Liver (tissue), 8 donors: ENCODE measurements at regions not wholly inside any gene's neighbourhood (a gene's known extent, or its start where the extent isn't known, plus 50 kb on each side); places are given as distances from the start of the nearest gene placed in this dataset. TPM values are rescaled to one million over a fixed set of nuclear protein-coding genes. Genes with fewer than 3 reads are reported as not detected.

Experiments
- DNase-seq: peaks from one replicate; pipeline ENCODE4 v3.0.0-alpha.2; 2017; ENCODE audit warnings: low spot score
- H3K27ac ChIP-seq, 2 donors: one replicate each; pipeline ENCODE4 v1.7.0; 2013; ENCODE audit warnings: inconsistent platforms in 2 of 2, low read length in 2 of 2, control low read depth in 1 of 2, low read depth in 1 of 2, mild to moderate bottlenecking in 1 of 2
- H3K27me3 ChIP-seq, 4 donors: one replicate each; pipeline versions ENCODE4 v1.6.1 to v1.7.0; 2013; ENCODE audit warnings: low read length in 3 of 4, inconsistent platforms in 1 of 4, mild to moderate bottlenecking in 1 of 4, moderate library complexity in 1 of 4; ENCODE audit not compliant: control insufficient read depth in 4 of 4, insufficient read depth in 4 of 4
- H3K36me3 ChIP-seq, 4 donors: one replicate each; pipeline versions ENCODE4 v1.6.1 to v1.7.0; 2013; ENCODE audit warnings: low read length in 3 of 4, mild to moderate bottlenecking in 3 of 4, low read depth in 1 of 4, moderate library complexity in 1 of 4; ENCODE audit not compliant: control insufficient read depth in 4 of 4, insufficient read depth in 3 of 4
- H3K4me1 ChIP-seq, 4 donors: one replicate each; pipeline versions ENCODE4 v1.6.1 to v1.7.0; 2013; ENCODE audit warnings: low read length in 3 of 4, mild to moderate bottlenecking in 3 of 4, moderate library complexity in 1 of 4; ENCODE audit not compliant: control insufficient read depth in 4 of 4, insufficient read depth in 4 of 4
- H3K4me3 ChIP-seq, 3 donors: one replicate each; pipeline versions ENCODE4 v1.6.1 to v1.7.0; 2013; ENCODE audit warnings: low read length in 3 of 3, control low read depth in 1 of 3, low read depth in 1 of 3, mild to moderate bottlenecking in 1 of 3
- H3K9ac ChIP-seq, 2 donors: one replicate each; pipeline ENCODE4 v1.7.0; 2013; ENCODE audit warnings: low read length in 2 of 2, mild to moderate bottlenecking in 2 of 2, moderate library complexity in 2 of 2, control low read depth in 1 of 2, low read depth in 1 of 2
- H3K9me3 ChIP-seq, 4 donors: one replicate each; pipeline versions ENCODE4 v1.6.1 to v1.7.0; 2013; ENCODE audit warnings: low read length in 3 of 4; ENCODE audit not compliant: control insufficient read depth in 4 of 4
- EGR1 ChIP-seq, 2 donors: IDR thresholded peaks; 2 replicates each; pipeline ENCODE4 v1.6.1; 2016 to 2018; ENCODE audit warnings: antibody characterized with exemption in 2 of 2, low read depth in 2 of 2
- FOXA1 ChIP-seq: IDR thresholded peaks from 2 replicates; pipeline ENCODE4 v1.6.1; 2016; ENCODE audit warnings: antibody characterized with exemption
- FOXA2 ChIP-seq: IDR thresholded peaks from 2 replicates; pipeline ENCODE4 v1.6.1; 2016; ENCODE audit warnings: antibody characterized with exemption
- GABPA ChIP-seq, 2 donors: IDR thresholded peaks in 1 of 2; conservative IDR thresholded peaks in 1 of 2; 2 replicates each; pipeline ENCODE4 v1.6.1; 2016; ENCODE audit warnings: antibody characterized with exemption in 2 of 2, mild to moderate bottlenecking in 1 of 2, moderate library complexity in 1 of 2
- HNF4G ChIP-seq: IDR thresholded peaks from 2 replicates; pipeline ENCODE4 v1.6.1; 2016; ENCODE audit warnings: antibody characterized with exemption
- JUND ChIP-seq, 2 donors: IDR thresholded peaks; 2 replicates each; pipeline ENCODE4 v1.6.1; 2016; ENCODE audit warnings: antibody characterized with exemption in 2 of 2
- RAD21 ChIP-seq, 2 donors: IDR thresholded peaks; 2 replicates each; pipeline ENCODE4 v1.6.1; 2016; ENCODE audit warnings: antibody characterized with exemption in 2 of 2, mild to moderate bottlenecking in 2 of 2
- SP1 ChIP-seq: IDR thresholded peaks from 2 replicates; pipeline ENCODE4 v1.6.1; 2018; ENCODE audit warnings: antibody characterized with exemption, mild to moderate bottlenecking
- TAF1 ChIP-seq: conservative IDR thresholded peaks from 2 replicates; pipeline ENCODE4 v1.6.1; 2016; ENCODE audit warnings: antibody characterized with exemption, mild to moderate bottlenecking
- YY1 ChIP-seq: IDR thresholded peaks from 2 replicates; pipeline ENCODE4 v1.6.1; 2016; ENCODE audit warnings: antibody characterized with exemption, mild to moderate bottlenecking
- small RNA-seq: library from RNA; depleted of rRNA; stranded (forward); fragments of <200 nt; gene quantifications from one replicate; pipeline ENCODE3, GENCODE V24; 2014
- TF ChIP-seq, protein P1 (sequence below): IDR thresholded peaks from 2 replicates; pipeline ENCODE4 v1.6.1; 2016; ENCODE audit warnings: antibody characterized with exemption
- TF ChIP-seq, protein P2 (sequence below): IDR thresholded peaks from 2 replicates; pipeline ENCODE4 v1.6.1; 2016; ENCODE audit warnings: antibody characterized with exemption
- TF ChIP-seq, protein P3 (sequence below): fragments of 150-350 bp; IDR thresholded peaks from 2 replicates; pipeline ENCODE4 v1.5.1; 2017; ENCODE audit warnings: improper control_type of control experiment, low read depth, low read length; ENCODE audit not compliant: missing input control
- TF ChIP-seq, protein P4 (sequence below): IDR thresholded peaks from 2 replicates; pipeline ENCODE4 v1.6.1; 2016; ENCODE audit warnings: antibody characterized with exemption
- donor health status: healthy.
- donor health status: healthy.
- donor health status: healthy.
- donor health status: healthy.

DNA sequence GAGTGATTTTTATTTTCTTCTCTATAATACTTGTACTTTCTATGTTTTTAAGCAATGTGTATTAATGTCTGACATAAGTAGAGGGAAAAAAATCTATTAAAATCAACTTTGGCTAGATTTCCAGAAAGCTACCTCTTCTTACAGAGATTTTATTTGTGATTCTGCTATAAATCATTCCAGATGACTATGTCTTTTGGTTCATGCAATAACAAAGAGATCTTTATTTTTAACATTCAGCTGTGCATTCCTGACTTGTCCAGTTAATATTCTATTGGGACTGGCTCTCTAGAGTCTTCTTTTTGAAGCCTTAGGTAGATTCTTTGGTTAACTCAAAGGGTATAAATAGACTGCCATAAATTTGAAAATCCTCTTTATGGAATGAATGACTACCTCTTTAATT lies 74.3 kb upstream of the ARPP21 start:
- Histone ChIP-seq H3K4me3 (no peak overlapping the region), H3K27ac (no peak overlapping the region), H3K27me3 (no peaks in the 10 kb centered on the region), H3K4me1 (no peaks in the 10 kb centered on the region), H3K9ac (no peak overlapping the region), H3K36me3 (no peaks in the 10 kb centered on the region), H3K9me3 (no peaks in the 10 kb centered on the region)
- DNase-seq = no peak
- TF ChIP-seq FOXA1 (no peak), JUND (IDR thresholded peaks at IDR 0.05) (no peak), TAF1 (no peak), HNF4G (no peak), GABPA (IDR thresholded peaks at IDR 0.05 in 1 of 2, conservative IDR thresholded peaks at IDR 0.05 in 1 of 2) (no peak), SP1 (no peak), EGR1 (IDR thresholded peaks at IDR 0.05; ENCODE audit: low read depth in 2 of 2) (no peak), YY1 (no peak), RAD21 (IDR thresholded peaks at IDR 0.05) (no peak), FOXA2 (no peak)
- TF ChIP-seq, protein P1, sequence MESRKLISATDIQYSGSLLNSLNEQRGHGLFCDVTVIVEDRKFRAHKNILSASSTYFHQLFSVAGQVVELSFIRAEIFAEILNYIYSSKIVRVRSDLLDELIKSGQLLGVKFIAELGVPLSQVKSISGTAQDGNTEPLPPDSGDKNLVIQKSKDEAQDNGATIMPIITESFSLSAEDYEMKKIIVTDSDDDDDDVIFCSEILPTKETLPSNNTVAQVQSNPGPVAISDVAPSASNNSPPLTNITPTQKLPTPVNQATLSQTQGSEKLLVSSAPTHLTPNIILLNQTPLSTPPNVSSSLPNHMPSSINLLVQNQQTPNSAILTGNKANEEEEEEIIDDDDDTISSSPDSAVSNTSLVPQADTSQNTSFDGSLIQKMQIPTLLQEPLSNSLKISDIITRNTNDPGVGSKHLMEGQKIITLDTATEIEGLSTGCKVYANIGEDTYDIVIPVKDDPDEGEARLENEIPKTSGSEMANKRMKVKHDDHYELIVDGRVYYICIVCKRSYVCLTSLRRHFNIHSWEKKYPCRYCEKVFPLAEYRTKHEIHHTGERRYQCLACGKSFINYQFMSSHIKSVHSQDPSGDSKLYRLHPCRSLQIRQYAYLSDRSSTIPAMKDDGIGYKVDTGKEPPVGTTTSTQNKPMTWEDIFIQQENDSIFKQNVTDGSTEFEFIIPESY = no peak
- TF ChIP-seq, protein P2, sequence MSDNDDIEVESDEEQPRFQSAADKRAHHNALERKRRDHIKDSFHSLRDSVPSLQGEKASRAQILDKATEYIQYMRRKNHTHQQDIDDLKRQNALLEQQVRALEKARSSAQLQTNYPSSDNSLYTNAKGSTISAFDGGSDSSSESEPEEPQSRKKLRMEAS = no peak
- TF ChIP-seq, protein P3, sequence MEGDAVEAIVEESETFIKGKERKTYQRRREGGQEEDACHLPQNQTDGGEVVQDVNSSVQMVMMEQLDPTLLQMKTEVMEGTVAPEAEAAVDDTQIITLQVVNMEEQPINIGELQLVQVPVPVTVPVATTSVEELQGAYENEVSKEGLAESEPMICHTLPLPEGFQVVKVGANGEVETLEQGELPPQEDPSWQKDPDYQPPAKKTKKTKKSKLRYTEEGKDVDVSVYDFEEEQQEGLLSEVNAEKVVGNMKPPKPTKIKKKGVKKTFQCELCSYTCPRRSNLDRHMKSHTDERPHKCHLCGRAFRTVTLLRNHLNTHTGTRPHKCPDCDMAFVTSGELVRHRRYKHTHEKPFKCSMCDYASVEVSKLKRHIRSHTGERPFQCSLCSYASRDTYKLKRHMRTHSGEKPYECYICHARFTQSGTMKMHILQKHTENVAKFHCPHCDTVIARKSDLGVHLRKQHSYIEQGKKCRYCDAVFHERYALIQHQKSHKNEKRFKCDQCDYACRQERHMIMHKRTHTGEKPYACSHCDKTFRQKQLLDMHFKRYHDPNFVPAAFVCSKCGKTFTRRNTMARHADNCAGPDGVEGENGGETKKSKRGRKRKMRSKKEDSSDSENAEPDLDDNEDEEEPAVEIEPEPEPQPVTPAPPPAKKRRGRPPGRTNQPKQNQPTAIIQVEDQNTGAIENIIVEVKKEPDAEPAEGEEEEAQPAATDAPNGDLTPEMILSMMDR = no peak
- TF ChIP-seq, protein P4, sequence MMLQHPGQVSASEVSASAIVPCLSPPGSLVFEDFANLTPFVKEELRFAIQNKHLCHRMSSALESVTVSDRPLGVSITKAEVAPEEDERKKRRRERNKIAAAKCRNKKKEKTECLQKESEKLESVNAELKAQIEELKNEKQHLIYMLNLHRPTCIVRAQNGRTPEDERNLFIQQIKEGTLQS = no peak

Small RNA genes in the stretch of these regions (small RNA-seq; reads per million reads assigned to genes)
- gene RNU6-243P = not detected
